ENCODE measurements at regions not wholly inside any gene's neighbourhood (a gene's known extent, or its start where the extent isn't known, plus 50 kb on each side); places are given as distances from the start of the nearest gene placed in this dataset.
"Not testable (repeated sequence)": the region's sequence is repeated elsewhere in the genome, so short reads cannot be mapped to it uniquely, and the experiment has no call there.

- DNase-seq (ENCODE audit: low spot score); H3K36me3 Mint-ChIP-seq (ENCODE audit: low read depth); H3K4me1 Mint-ChIP-seq (ENCODE audit: low read depth); H3K27me3 Mint-ChIP-seq (ENCODE audit: low read depth); H3K27ac Mint-ChIP-seq; intact Hi-C loops (cut with micrococcal nuclease); H3K4me3 Mint-ChIP-seq (ENCODE audit: low read depth): not testable (repeated sequence)
- peaks cover 29% of the 10 kb centered on the region for H3K9me3 Mint-ChIP-seq
These were observed 1233.7 kb upstream of the GYPC start for GRCh38 chr2:125422198-125422770.

GRCh38 chr2:125424266-125424785 is 1231.6 kb upstream of the GYPC start:
- Mint-ChIP-seq H3K27ac (no peak overlapping the region), H3K4me1 (ENCODE audit: low read depth) (no peaks in the 10 kb centered on the region), H3K9me3 (peaks cover 30% of the 10 kb centered on the region), H3K27me3 (ENCODE audit: low read depth) (no peaks in the 10 kb centered on the region), H3K36me3 (ENCODE audit: low read depth) (no peaks in the 10 kb centered on the region), H3K4me3 (ENCODE audit: low read depth) (no peak overlapping the region)
- no peak for DNase-seq (ENCODE audit: low spot score)
- intact Hi-C loops (cut with micrococcal nuclease), result no loop called here

GRCh38 chr2:125427721-125428315 is 1228.1 kb upstream of the GYPC start:
- intact Hi-C loops (cut with micrococcal nuclease), result no loop called here
- Mint-ChIP-seq H3K27ac (no peak overlapping the region), H3K36me3 (ENCODE audit: low read depth) (no peaks in the 10 kb centered on the region), H3K4me3 (ENCODE audit: low read depth) (no peak overlapping the region), H3K4me1 (ENCODE audit: low read depth) (no peaks in the 10 kb centered on the region), H3K27me3 (ENCODE audit: low read depth) (no peaks in the 10 kb centered on the region), H3K9me3 (peaks cover 12% of the 10 kb centered on the region)
- no peak for DNase-seq (ENCODE audit: low spot score)

GRCh38 chr2:125444106-125444505 is 1211.9 kb upstream of the GYPC start:
- no peak overlapping the region for H3K4me3 Mint-ChIP-seq (ENCODE audit: low read depth)

GRCh38 chr2:125445495-125445894 is 1210.5 kb upstream of the GYPC start:
- Mint-ChIP-seq H3K4me3 (ENCODE audit: low read depth) (no peak overlapping the region), H3K36me3 (ENCODE audit: low read depth) (no peaks in the 10 kb centered on the region), H3K9me3 (peaks cover 21% of the 10 kb centered on the region), H3K27me3 (ENCODE audit: low read depth) (no peaks in the 10 kb centered on the region), H3K27ac (no peak overlapping the region), H3K4me1 (ENCODE audit: low read depth) (no peaks in the 10 kb centered on the region)
- no peak for DNase-seq (ENCODE audit: low spot score)
- intact Hi-C loops (cut with micrococcal nuclease), result no loop called here

More at GRCh38 chr2:125444106-125444505, 1211.9 kb upstream of the GYPC start:
- no peaks in the 10 kb centered on the region for H3K36me3 Mint-ChIP-seq (ENCODE audit: low read depth)
- intact Hi-C loops (cut with micrococcal nuclease), result no loop called here
- H3K4me1 Mint-ChIP-seq (ENCODE audit: low read depth), result no peaks in the 10 kb centered on the region
- DNase-seq (ENCODE audit: low spot score), result no peak
- no peaks in the 10 kb centered on the region for H3K27me3 Mint-ChIP-seq (ENCODE audit: low read depth)
- peaks cover 21% of the 10 kb centered on the region for H3K9me3 Mint-ChIP-seq
- H3K27ac Mint-ChIP-seq, result no peak overlapping the region

- H3K4me3 Mint-ChIP-seq (ENCODE audit: low read depth), result no peak overlapping the region
- no peaks in the 10 kb centered on the region for H3K36me3 Mint-ChIP-seq (ENCODE audit: low read depth)
- intact Hi-C loops (cut with micrococcal nuclease), result no loop called here
- H3K27ac Mint-ChIP-seq, result no peak overlapping the region
- H3K4me1 Mint-ChIP-seq (ENCODE audit: low read depth), result no peaks in the 10 kb centered on the region
- H3K9me3 Mint-ChIP-seq, result peaks cover 29% of the 10 kb centered on the region
- H3K27me3 Mint-ChIP-seq (ENCODE audit: low read depth), result no peaks in the 10 kb centered on the region
- DNase-seq (ENCODE audit: low spot score), result no peak
These were observed 1205.9 kb upstream of the GYPC start for GRCh38 chr2:125450092-125450491.

GRCh38 chr2:125455110-125455509 is 1200.8 kb upstream of the GYPC start:
- intact Hi-C loops (cut with micrococcal nuclease), result no loop called here
- Mint-ChIP-seq H3K9me3 (peaks cover 29% of the 10 kb centered on the region), H3K4me1 (ENCODE audit: low read depth) (no peaks in the 10 kb centered on the region), H3K36me3 (ENCODE audit: low read depth) (no peaks in the 10 kb centered on the region), H3K27ac (no peak overlapping the region), H3K27me3 (ENCODE audit: low read depth) (no peaks in the 10 kb centered on the region), H3K4me3 (ENCODE audit: low read depth) (no peak overlapping the region)
- DNase-seq (ENCODE audit: low spot score), result no peak

- H3K27me3 Mint-ChIP-seq (ENCODE audit: low read depth), result no peaks in the 10 kb centered on the region
- no peak overlapping the region for H3K4me3 Mint-ChIP-seq (ENCODE audit: low read depth)
- H3K36me3 Mint-ChIP-seq (ENCODE audit: low read depth), result no peaks in the 10 kb centered on the region
- H3K9me3 Mint-ChIP-seq, result peaks cover 30% of the 10 kb centered on the region
- no peak for DNase-seq (ENCODE audit: low spot score)
- H3K27ac Mint-ChIP-seq, result no peak overlapping the region
- no peaks in the 10 kb centered on the region for H3K4me1 Mint-ChIP-seq (ENCODE audit: low read depth)
- intact Hi-C loops (cut with micrococcal nuclease), result no loop called here
These were observed 1199.1 kb upstream of the GYPC start for GRCh38 chr2:125456693-125457363.

GRCh38 chr2:125471963-125472362 is 1184.0 kb upstream of the GYPC start:
- H3K36me3 Mint-ChIP-seq (ENCODE audit: low read depth), result no peaks in the 10 kb centered on the region
- DNase-seq (ENCODE audit: low spot score), result no peak
- no peaks in the 10 kb centered on the region for H3K27me3 Mint-ChIP-seq (ENCODE audit: low read depth)
- intact Hi-C loops (cut with micrococcal nuclease), result no loop called here
- no peak overlapping the region for H3K4me3 Mint-ChIP-seq (ENCODE audit: low read depth)
- H3K4me1 Mint-ChIP-seq (ENCODE audit: low read depth), result no peaks in the 10 kb centered on the region
- H3K27ac Mint-ChIP-seq, result no peak overlapping the region
- peaks cover 44% of the 10 kb centered on the region for H3K9me3 Mint-ChIP-seq

GRCh38 chr2:125479143-125479636 is 1176.8 kb upstream of the GYPC start:
- intact Hi-C loops (cut with micrococcal nuclease), result no loop called here
- peaks cover 47% of the 10 kb centered on the region for H3K9me3 Mint-ChIP-seq
- H3K27me3 Mint-ChIP-seq (ENCODE audit: low read depth), result no peaks in the 10 kb centered on the region
- no peak overlapping the region for H3K27ac Mint-ChIP-seq
- no peaks in the 10 kb centered on the region for H3K36me3 Mint-ChIP-seq (ENCODE audit: low read depth)
- no peak overlapping the region for H3K4me3 Mint-ChIP-seq (ENCODE audit: low read depth)
- no peak for DNase-seq (ENCODE audit: low spot score)
- no peaks in the 10 kb centered on the region for H3K4me1 Mint-ChIP-seq (ENCODE audit: low read depth)

GRCh38 chr2:125490308-125490707 is 1165.7 kb upstream of the GYPC start:
- H3K4me1 Mint-ChIP-seq (ENCODE audit: low read depth), result no peaks in the 10 kb centered on the region
- no peaks in the 10 kb centered on the region for H3K27me3 Mint-ChIP-seq (ENCODE audit: low read depth)
- no peak for DNase-seq (ENCODE audit: low spot score)
- no peaks in the 10 kb centered on the region for H3K36me3 Mint-ChIP-seq (ENCODE audit: low read depth)
- intact Hi-C loops (cut with micrococcal nuclease), result no loop called here
- H3K9me3 Mint-ChIP-seq, result peaks cover 37% of the 10 kb centered on the region
- H3K4me3 Mint-ChIP-seq (ENCODE audit: low read depth), result no peak overlapping the region
- no peak overlapping the region for H3K27ac Mint-ChIP-seq

GRCh38 chr2:125491663-125492062 is 1164.3 kb upstream of the GYPC start:
- H3K27ac Mint-ChIP-seq, result no peak overlapping the region
- no peak for DNase-seq (ENCODE audit: low spot score)
- H3K27me3 Mint-ChIP-seq (ENCODE audit: low read depth), result no peaks in the 10 kb centered on the region
- no peak overlapping the region for H3K4me3 Mint-ChIP-seq (ENCODE audit: low read depth)
- no peaks in the 10 kb centered on the region for H3K36me3 Mint-ChIP-seq (ENCODE audit: low read depth)
- intact Hi-C loops (cut with micrococcal nuclease), result no loop called here
- H3K9me3 Mint-ChIP-seq, result peaks cover 32% of the 10 kb centered on the region
- H3K4me1 Mint-ChIP-seq (ENCODE audit: low read depth), result no peaks in the 10 kb centered on the region

GRCh38 chr2:125512313-125512712 is 1143.6 kb upstream of the GYPC start:
- no peak for DNase-seq (ENCODE audit: low spot score)
- H3K36me3 Mint-ChIP-seq (ENCODE audit: low read depth), result no peaks in the 10 kb centered on the region
- H3K4me3 Mint-ChIP-seq (ENCODE audit: low read depth), result no peak overlapping the region
- H3K9me3 Mint-ChIP-seq, result peaks cover 21% of the 10 kb centered on the region
- no peaks in the 10 kb centered on the region for H3K27me3 Mint-ChIP-seq (ENCODE audit: low read depth)
- no peaks in the 10 kb centered on the region for H3K4me1 Mint-ChIP-seq (ENCODE audit: low read depth)
- H3K27ac Mint-ChIP-seq, result no peak overlapping the region
- intact Hi-C loops (cut with micrococcal nuclease), result no loop called here
